Heart right ventricle (tissue), 16 donors: ENCODE measurements at regions not wholly inside any gene's neighbourhood (a gene's known extent, or its start where the extent isn't known, plus 50 kb on each side); places are given as distances from the start of the nearest gene placed in this dataset.

Experiments
- ATAC-seq, 8 donors: fragments of 200-7000 bp; cut with Tn5 transposase; one replicate each; pipeline ENCODE4 v1.9.1; 2020; ENCODE audit warnings: mild to moderate bottlenecking in 8 of 8, moderate library complexity in 8 of 8, moderate number of reproducible peaks in 1 of 8
- DNase-seq, 2 donors: peaks; one replicate each; pipeline ENCODE4 v3.0.0-alpha.2; 2020
- H3K27ac ChIP-seq, 10 donors: fragments of 200-600 bp; sonication (generic) in 2 of 10; one replicate each; pipeline versions ENCODE4 v1.5.0 to v1.8.0; 2020 to 2022; ENCODE audit warnings: mild to moderate bottlenecking in 3 of 10
- H3K27me3 ChIP-seq, 7 donors: fragments of 200-600 bp; one replicate each; pipeline ENCODE4 v1.8.0; 2021 to 2022; ENCODE audit warnings: mild to moderate bottlenecking in 2 of 7
- H3K36me3 ChIP-seq, 9 donors: fragments of 200-600 bp; sonication (generic) in 1 of 9; one replicate each; pipeline versions ENCODE4 v1.5.0 to v1.8.0; 2020 to 2022; ENCODE audit warnings: mild to moderate bottlenecking in 2 of 9
- H3K4me1 ChIP-seq, 9 donors: fragments of 200-600 bp; sonication (generic) in 1 of 9; one replicate each; pipeline versions ENCODE4 v1.5.0 to v1.8.0; 2020 to 2022; ENCODE audit warnings: mild to moderate bottlenecking in 4 of 9
- H3K4me3 ChIP-seq, 10 donors: fragments of 200-600 bp; sonication (generic) in 2 of 10; one replicate each; pipeline versions ENCODE4 v1.5.0 to v1.8.0; 2020 to 2022; ENCODE audit warnings: mild to moderate bottlenecking in 7 of 10, moderate library complexity in 2 of 10
- H3K9me3 ChIP-seq, 11 donors: fragments of 200-600 bp in 10 of 11; sonication (generic) in 2 of 11; one replicate each; pipeline versions ENCODE4 v1.5.0 to v1.8.0; 2013 to 2022; ENCODE audit warnings: mild to moderate bottlenecking in 2 of 11, control low read depth in 1 of 11, moderate library complexity in 1 of 11
- WGBS, 2 donors: extraction: QIAGEN DNeasy Blood & Tissue Kit; methylation state at CpG; one replicate each; pipeline ENCODE4 v1.1.7; 2013; ENCODE audit warnings: inconsistent platforms in 1 of 2; 5-methylcytosine and 5-hydroxymethylcytosine counted together
- intact Hi-C, 10 donors: fragments of 100-400 bp; cut with DNase I; formaldehyde crosslinking; loops; one replicate each; pipeline versions ENCODE4 v1.11.1 to v1.14.2; 2022
- TF ChIP-seq, protein P1 (sequence below), 9 donors: fragments of 200-600 bp; sonication (generic) in 2 of 9; IDR thresholded peaks; one replicate each; pipeline versions ENCODE4 v1.5.0 to v1.8.0; 2021 to 2022; ENCODE audit warnings: antibody characterized with exemption in 9 of 9, mild to moderate bottlenecking in 5 of 9, moderate library complexity in 1 of 9
- donor health status: Arrhythmogenic right ventricular cardiomyopathy.
- donor health status: ischemic (EF 13 %, LVEDD 7.1; RV severe dilation, severe dysfunction).
- donor health status: healthy with polysubstance abuse.
- donor health status: DM: no; HTN: yes; CAD: no.
- donor health status: DM: no; HTN: no; CAD: no.
- donor health status: ischemic (EF 25% LVEDD 6.9; RV normal size, moderate dysfunction).
- donor health status: ischemic (EF 25% LVEDD 5.7; RV mildly dilated, moderate dysfunction).
- donor health status: healthy.
- donor health status: DM: yes; HTN: yes; CAD: no.
- donor health status: Ischemic cardiomyopathy.
- donor health status: ischemic (EF 35%, LVEDD 5.7; RV mildly dilated, moderate dysfunction).
- donor health status: nonischemic (EF 11% LVEDD 7.7; RV severe dilation, severe dysfunction).
- donor health status: DM: yes; HTN: yes; CAD: no.
- donor health status: PGD.
- donor health status: ischemic (EF 29% LVEDD 5.4; RV normal size, mild dysfunction).
- donor health status: nonischemic (EF 23%, LVEDD 6.1; RV moderate dilation, normal function).

DNA sequence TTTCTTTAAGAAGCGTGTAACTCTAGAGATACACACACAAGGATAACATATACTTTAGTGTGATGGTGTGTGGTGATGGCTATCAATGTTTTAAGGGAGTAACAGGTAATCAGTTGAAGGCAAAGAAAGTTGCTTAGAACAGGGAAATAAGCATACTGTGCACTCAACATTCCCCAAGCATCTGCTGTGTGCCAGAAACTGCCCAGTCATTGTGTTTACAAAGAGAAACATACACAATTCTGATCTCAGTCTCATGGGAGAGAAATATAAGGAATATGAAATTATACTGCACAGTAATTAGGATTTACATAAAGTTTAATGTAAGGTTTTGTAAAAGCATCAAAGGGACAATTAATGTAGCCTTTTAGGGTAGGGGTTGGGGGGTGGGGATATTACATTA is 224.1 kb upstream of the TYRP1 start:
- intact Hi-C loops: no loop called here
- no peak overlapping the region for H3K4me3 ChIP-seq
- WGBS, 2 donors: 87 to 90% methylated on average over 1 of the region's 1 CpG
- peaks cover 0 to 1% (median 0%) of the 10 kb centered on the region in 11 donors for H3K9me3 ChIP-seq
- no peak overlapping the region for H3K27ac ChIP-seq
- H3K27me3 ChIP-seq: no peaks in the 10 kb centered on the region
- no peaks in the 10 kb centered on the region for H3K36me3 ChIP-seq
- DNase-seq (no peak), ATAC-seq (no peak)
- H3K4me1 ChIP-seq: no peaks in the 10 kb centered on the region
- TF ChIP-seq, protein P1, sequence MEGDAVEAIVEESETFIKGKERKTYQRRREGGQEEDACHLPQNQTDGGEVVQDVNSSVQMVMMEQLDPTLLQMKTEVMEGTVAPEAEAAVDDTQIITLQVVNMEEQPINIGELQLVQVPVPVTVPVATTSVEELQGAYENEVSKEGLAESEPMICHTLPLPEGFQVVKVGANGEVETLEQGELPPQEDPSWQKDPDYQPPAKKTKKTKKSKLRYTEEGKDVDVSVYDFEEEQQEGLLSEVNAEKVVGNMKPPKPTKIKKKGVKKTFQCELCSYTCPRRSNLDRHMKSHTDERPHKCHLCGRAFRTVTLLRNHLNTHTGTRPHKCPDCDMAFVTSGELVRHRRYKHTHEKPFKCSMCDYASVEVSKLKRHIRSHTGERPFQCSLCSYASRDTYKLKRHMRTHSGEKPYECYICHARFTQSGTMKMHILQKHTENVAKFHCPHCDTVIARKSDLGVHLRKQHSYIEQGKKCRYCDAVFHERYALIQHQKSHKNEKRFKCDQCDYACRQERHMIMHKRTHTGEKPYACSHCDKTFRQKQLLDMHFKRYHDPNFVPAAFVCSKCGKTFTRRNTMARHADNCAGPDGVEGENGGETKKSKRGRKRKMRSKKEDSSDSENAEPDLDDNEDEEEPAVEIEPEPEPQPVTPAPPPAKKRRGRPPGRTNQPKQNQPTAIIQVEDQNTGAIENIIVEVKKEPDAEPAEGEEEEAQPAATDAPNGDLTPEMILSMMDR (IDR thresholded peaks at IDR 0.05): no peak

DNA sequence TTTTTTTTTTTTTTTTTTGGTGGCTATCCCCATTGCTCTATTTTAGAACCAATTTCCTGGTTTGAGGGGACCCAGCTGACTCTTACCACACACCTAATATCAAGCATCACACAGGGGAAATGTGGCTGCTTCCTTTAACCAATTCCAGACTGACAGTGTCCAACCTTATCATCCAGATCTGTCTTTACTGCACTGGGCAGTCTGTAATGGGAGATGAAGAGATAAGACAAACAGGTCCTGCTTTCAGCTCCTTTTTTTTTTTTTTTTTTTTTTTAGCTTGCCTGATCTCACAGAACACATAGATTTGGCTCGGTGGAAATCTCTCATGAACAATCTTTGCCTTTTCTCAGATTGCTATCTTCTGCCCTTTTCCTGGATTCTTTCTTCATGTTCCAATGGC is 198.8 kb upstream of the TYRP1 start:
- Histone ChIP-seq H3K36me3 (no peaks in the 10 kb centered on the region), H3K4me3 (no peak overlapping the region), H3K4me1 (no peaks in the 10 kb centered on the region), H3K27ac (no peak overlapping the region), H3K27me3 (no peaks in the 10 kb centered on the region), H3K9me3 (peaks cover 0 to 2% (median 0%) of the 10 kb centered on the region in 11 donors)
- intact Hi-C loops: no loop called here
- WGBS, 2 donors: 86 to 87% methylated on average over 1 of the region's 1 CpG
- ATAC-seq (no peak), DNase-seq (no peak)
- TF ChIP-seq, protein P1 (IDR thresholded peaks at IDR 0.05): no peak

DNA sequence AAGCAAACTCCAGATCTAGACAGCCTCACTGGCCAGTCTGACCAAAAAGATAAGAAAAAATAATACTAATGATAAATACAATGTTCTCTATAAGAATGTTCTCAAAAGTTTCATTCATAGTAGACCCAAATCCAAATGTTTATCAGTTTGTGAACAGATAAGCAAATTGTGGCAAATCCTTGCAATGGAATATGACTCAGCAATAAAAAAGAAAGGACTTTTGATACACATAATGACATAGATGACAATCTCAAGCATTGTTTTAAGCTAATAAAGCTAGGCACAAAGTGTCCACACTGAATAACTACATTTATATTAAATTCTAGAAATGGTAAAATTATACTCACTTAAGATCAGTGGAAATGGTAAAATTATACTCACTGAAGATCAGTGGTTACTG is 195.4 kb upstream of the TYRP1 start:
- Histone ChIP-seq H3K9me3 (peaks cover 0 to 2% (median 0%) of the 10 kb centered on the region in 11 donors), H3K4me1 (no peaks in the 10 kb centered on the region), H3K4me3 (no peak overlapping the region), H3K27ac (no peak overlapping the region), H3K36me3 (no peaks in the 10 kb centered on the region), H3K27me3 (no peaks in the 10 kb centered on the region)
- DNase-seq (no peak), ATAC-seq (no peak)
- intact Hi-C loops: no loop called here
- TF ChIP-seq, protein P1 (IDR thresholded peaks at IDR 0.05): no peak

DNA sequence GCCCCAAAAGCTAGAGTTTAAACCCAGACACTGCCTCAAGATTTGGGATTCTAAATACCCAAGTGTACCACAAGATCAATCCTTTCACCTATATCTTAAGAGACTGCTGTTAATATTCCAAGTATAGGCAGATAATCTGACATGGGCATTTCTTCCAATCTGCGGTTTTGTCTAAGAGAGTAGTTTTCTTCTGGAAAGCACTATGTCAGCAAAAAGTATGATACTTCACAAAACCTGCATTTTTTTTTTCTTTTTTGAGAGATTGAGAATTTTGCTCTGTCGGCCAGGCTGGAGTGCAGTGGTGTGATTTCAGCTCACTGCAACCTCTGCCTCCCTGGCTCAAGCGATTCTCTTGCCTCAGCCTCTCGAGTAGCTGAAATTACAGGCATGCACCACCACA is 190.7 kb upstream of the TYRP1 start:
- Histone ChIP-seq H3K27ac (no peak overlapping the region), H3K4me1 (no peaks in the 10 kb centered on the region), H3K4me3 (no peak overlapping the region), H3K36me3 (no peaks in the 10 kb centered on the region), H3K9me3 (peaks cover 0 to 19% (median 0%) of the 10 kb centered on the region in 11 donors), H3K27me3 (no peaks in the 10 kb centered on the region)
- WGBS, 2 donors: 82 to 92% methylated on average over 4 of the region's 4 CpGs
- DNase-seq (no peak), ATAC-seq (no peak)
- TF ChIP-seq, protein P1 (IDR thresholded peaks at IDR 0.05): no peak
- intact Hi-C loops: loop anchor here in 2 of 10 donors (10.0 kb wide), 2 partner anchors 58 to 62 kb away; no protein-coding TSS in a partner anchor
